ENCODE measurements at regions not wholly inside any gene's neighbourhood (a gene's known extent, or its start where the extent isn't known, plus 50 kb on each side); places are given as distances from the start of the nearest gene placed in this dataset.
A peak's percentile ranks its signal among the peaks of the same experiment; 100 is the strongest.
"Not testable (repeated sequence)": the region's sequence is repeated elsewhere in the genome, so short reads cannot be mapped to it uniquely, and the experiment has no call there.

- in situ Hi-C loops (cut with MboI): no loop called here
- no peak for TF ChIP-seq EZH2phosphoT487 (IDR thresholded peaks at IDR 0.05; ENCODE audit: insufficient read depth, low read depth)
- no peak overlapping the region for H3K4me3 ChIP-seq
- peak; percentile 40 for DNase-seq
- H4K20me1 ChIP-seq (ENCODE audit: insufficient read depth): no peaks in the 10 kb centered on the region
- no peaks in the 10 kb centered on the region for H3K79me2 ChIP-seq (ENCODE audit: insufficient read depth)
- H3F3A ChIP-seq (ENCODE audit: insufficient read depth): no peaks in the 10 kb centered on the region
- no peaks in the 10 kb centered on the region for H3K9me2 ChIP-seq (ENCODE audit: insufficient read depth)
- H3K36me3 ChIP-seq (ENCODE audit: low read depth): no peaks in the 10 kb centered on the region
- H3K4me1 ChIP-seq (ENCODE audit: insufficient read depth): no peaks in the 10 kb centered on the region; the same call in 1 of the 2 replicates
- H2AFZ ChIP-seq: no peak overlapping the region
- H3K27me3 ChIP-seq (replicated peaks; ENCODE audit: insufficient read depth): no peaks in the 10 kb centered on the region
- no peak overlapping the region for H3K27ac ChIP-seq
- H3K9me3 ChIP-seq (ENCODE audit: low read depth): no peaks in the 10 kb centered on the region
- no peak overlapping the region for H3K9ac ChIP-seq
- WGBS, 2 experiments (ENCODE audit: low coverage in 1 of 2, low lambda C conversion rate in 2 of 2, missing lambda C conversion rate in 2 of 2): 32 to 36% methylated on average over 8 of the region's 8 CpGs
- no peak overlapping the region for H3K4me2 ChIP-seq (ENCODE audit: unreplicated experiment)
Observed at GRCh38 chr16:59540621-59541020, 806.5 kb upstream of the GOT2 start.

GRCh38 chr16:59535298-59535697 is 801.2 kb upstream of the GOT2 start:
- no peak for DNase-seq
- Histone ChIP-seq H3K9me3 (ENCODE audit: low read depth) (no peaks in the 10 kb centered on the region), H2AFZ (no peak overlapping the region), H3K79me2 (ENCODE audit: insufficient read depth) (no peaks in the 10 kb centered on the region), H3K9ac (no peak overlapping the region), H3K27ac (no peak overlapping the region), H3K4me3 (no peak overlapping the region), H4K20me1 (ENCODE audit: insufficient read depth) (no peaks in the 10 kb centered on the region), H3K4me2 (ENCODE audit: unreplicated experiment) (no peak overlapping the region), H3F3A (ENCODE audit: insufficient read depth) (no peaks in the 10 kb centered on the region), H3K9me2 (ENCODE audit: insufficient read depth) (no peaks in the 10 kb centered on the region), H3K27me3 (replicated peaks; ENCODE audit: insufficient read depth) (no peaks in the 10 kb centered on the region), H3K36me3 (ENCODE audit: low read depth) (no peaks in the 10 kb centered on the region), H3K4me1 (ENCODE audit: insufficient read depth) (no peaks in the 10 kb centered on the region)
- in situ Hi-C loops (cut with MboI): no loop called here
- 39 to 44% methylated on average over 4 of the region's 4 CpGs for WGBS, 2 experiments (ENCODE audit: low coverage in 1 of 2, low lambda C conversion rate in 2 of 2, missing lambda C conversion rate in 2 of 2)
- TF ChIP-seq EZH2phosphoT487 (IDR thresholded peaks at IDR 0.05; ENCODE audit: insufficient read depth, low read depth) (no peak), EZH2 (IDR thresholded peaks at IDR 0.05; ENCODE audit: insufficient read depth, poor library complexity, severe bottlenecking) (no peak)

- no peak for TF ChIP-seq EZH2 (IDR thresholded peaks at IDR 0.05; ENCODE audit: insufficient read depth, poor library complexity, severe bottlenecking)
- no peak for TF ChIP-seq EZH2phosphoT487 (IDR thresholded peaks at IDR 0.05; ENCODE audit: insufficient read depth, low read depth)
- H3K4me2 ChIP-seq (ENCODE audit: unreplicated experiment): no peak overlapping the region
- H3K4me3 ChIP-seq: no peak overlapping the region
- in situ Hi-C loops (cut with MboI): no loop called here
- H3K27me3 ChIP-seq (replicated peaks; ENCODE audit: insufficient read depth): no peaks in the 10 kb centered on the region
- no peak overlapping the region for H3K9ac ChIP-seq
- WGBS, 2 experiments (ENCODE audit: low coverage in 1 of 2, low lambda C conversion rate in 2 of 2, missing lambda C conversion rate in 2 of 2): 37 to 38% methylated on average over 14 of the region's 14 CpGs
- no peaks in the 10 kb centered on the region for H3F3A ChIP-seq (ENCODE audit: insufficient read depth)
- H3K27ac ChIP-seq: no peak overlapping the region
- peaks cover 3% of the 10 kb centered on the region for H3K9me3 ChIP-seq (ENCODE audit: low read depth)
- H3K36me3 ChIP-seq (ENCODE audit: low read depth): no peaks in the 10 kb centered on the region
- no peaks in the 10 kb centered on the region for H4K20me1 ChIP-seq (ENCODE audit: insufficient read depth)
- H3K4me1 ChIP-seq (ENCODE audit: insufficient read depth): no peaks in the 10 kb centered on the region
- no peaks in the 10 kb centered on the region for H3K9me2 ChIP-seq (ENCODE audit: insufficient read depth)
- no peak for DNase-seq
- no peaks in the 10 kb centered on the region for H3K79me2 ChIP-seq (ENCODE audit: insufficient read depth)
- no peak overlapping the region for H2AFZ ChIP-seq
Observed at GRCh38 chr16:59527206-59527997, 793.3 kb upstream of the GOT2 start.

GRCh38 chr16:59522826-59523225 is 788.7 kb upstream of the GOT2 start:
- no peaks in the 10 kb centered on the region for H3K4me1 ChIP-seq (ENCODE audit: insufficient read depth)
- H3K36me3 ChIP-seq (ENCODE audit: low read depth): no peaks in the 10 kb centered on the region
- no peak overlapping the region for H3K27ac ChIP-seq
- H3K27me3 ChIP-seq (replicated peaks; ENCODE audit: insufficient read depth): no peaks in the 10 kb centered on the region
- in situ Hi-C loops (cut with MboI): no loop called here
- 21 to 41% methylated on average over 3 of the region's 3 CpGs for WGBS, 2 experiments (ENCODE audit: low coverage in 1 of 2, low lambda C conversion rate in 2 of 2, missing lambda C conversion rate in 2 of 2)
- no peak for TF ChIP-seq EZH2 (IDR thresholded peaks at IDR 0.05; ENCODE audit: insufficient read depth, poor library complexity, severe bottlenecking)
- TF ChIP-seq EZH2phosphoT487 (IDR thresholded peaks at IDR 0.05; ENCODE audit: insufficient read depth, low read depth): no peak
- H3K4me3 ChIP-seq: no peak overlapping the region
- H3K79me2 ChIP-seq (ENCODE audit: insufficient read depth): no peaks in the 10 kb centered on the region
- H3K4me2 ChIP-seq (ENCODE audit: unreplicated experiment): no peak overlapping the region
- no peaks in the 10 kb centered on the region for H3F3A ChIP-seq (ENCODE audit: insufficient read depth)
- DNase-seq: no peak
- H3K9me3 ChIP-seq (ENCODE audit: low read depth): peaks cover 3% of the 10 kb centered on the region
- H4K20me1 ChIP-seq (ENCODE audit: insufficient read depth): no peaks in the 10 kb centered on the region
- no peak overlapping the region for H3K9ac ChIP-seq
- no peak overlapping the region for H2AFZ ChIP-seq
- H3K9me2 ChIP-seq (ENCODE audit: insufficient read depth): no peaks in the 10 kb centered on the region

GRCh38 chr16:59518721-59519120 is 784.6 kb upstream of the GOT2 start:
- in situ Hi-C loops (cut with MboI); H3K9me2 ChIP-seq (ENCODE audit: insufficient read depth); DNase-seq; H2AFZ ChIP-seq; H3K27ac ChIP-seq; H3K36me3 ChIP-seq (ENCODE audit: low read depth); H3F3A ChIP-seq (ENCODE audit: insufficient read depth); H3K4me1 ChIP-seq (ENCODE audit: insufficient read depth); H3K79me2 ChIP-seq (ENCODE audit: insufficient read depth); H3K27me3 ChIP-seq (replicated peaks; ENCODE audit: insufficient read depth); H3K9me3 ChIP-seq (ENCODE audit: low read depth); H4K20me1 ChIP-seq (ENCODE audit: insufficient read depth); H3K4me2 ChIP-seq (ENCODE audit: unreplicated experiment); H3K9ac ChIP-seq; H3K4me3 ChIP-seq: not testable (repeated sequence)
- WGBS, 2 experiments (ENCODE audit: low coverage in 1 of 2, low lambda C conversion rate in 2 of 2, missing lambda C conversion rate in 2 of 2): 62 to 67% methylated on average over 5 of the region's 5 CpGs
